Liver (tissue), 3 donors: ENCODE measurements at regions not wholly inside any gene's neighbourhood (a gene's known extent, or its start where the extent isn't known, plus 50 kb on each side); places are given as distances from the start of the nearest gene placed in this dataset.

ENCODE experiments used
- FOXA1 ChIP-seq: IDR thresholded peaks from 2 replicates; pipeline ENCODE4 v1.6.1; 2016; ENCODE audit warnings: antibody characterized with exemption
- GABPA ChIP-seq, 2 donors: IDR thresholded peaks in 1 of 2; conservative IDR thresholded peaks in 1 of 2; 2 replicates each; pipeline ENCODE4 v1.6.1; 2016; ENCODE audit warnings: antibody characterized with exemption in 2 of 2, mild to moderate bottlenecking in 1 of 2, moderate library complexity in 1 of 2
- HNF4A ChIP-seq, 2 donors: conservative IDR thresholded peaks; 2 replicates each; pipeline ENCODE4 v1.6.1; 2016; ENCODE audit warnings: antibody characterized with exemption in 2 of 2, mild to moderate bottlenecking in 2 of 2
- MAX ChIP-seq: IDR thresholded peaks from 2 replicates; pipeline ENCODE4 v1.6.1; 2016; ENCODE audit warnings: antibody characterized with exemption
- RAD21 ChIP-seq, 2 donors: IDR thresholded peaks; 2 replicates each; pipeline ENCODE4 v1.6.1; 2016; ENCODE audit warnings: antibody characterized with exemption in 2 of 2, mild to moderate bottlenecking in 2 of 2
- REST ChIP-seq: IDR thresholded peaks from 2 replicates; pipeline ENCODE4 v1.6.1; 2016; ENCODE audit warnings: antibody characterized with exemption, mild to moderate bottlenecking
- SP1 ChIP-seq: IDR thresholded peaks from 2 replicates; pipeline ENCODE4 v1.6.1; 2018; ENCODE audit warnings: antibody characterized with exemption, mild to moderate bottlenecking
- YY1 ChIP-seq: IDR thresholded peaks from 2 replicates; pipeline ENCODE4 v1.6.1; 2016; ENCODE audit warnings: antibody characterized with exemption, mild to moderate bottlenecking
- ZBTB33 ChIP-seq: IDR thresholded peaks from 2 replicates; pipeline ENCODE4 v1.6.1; 2016; ENCODE audit warnings: antibody characterized with exemption
- TF ChIP-seq, protein P1 (sequence below): fragments of 150-350 bp; IDR thresholded peaks from 2 replicates; pipeline ENCODE4 v1.5.1; 2017; ENCODE audit warnings: improper control_type of control experiment, low read depth, low read length; ENCODE audit not compliant: missing input control
- donor health status: healthy.
- donor health status: healthy.

DNA sequence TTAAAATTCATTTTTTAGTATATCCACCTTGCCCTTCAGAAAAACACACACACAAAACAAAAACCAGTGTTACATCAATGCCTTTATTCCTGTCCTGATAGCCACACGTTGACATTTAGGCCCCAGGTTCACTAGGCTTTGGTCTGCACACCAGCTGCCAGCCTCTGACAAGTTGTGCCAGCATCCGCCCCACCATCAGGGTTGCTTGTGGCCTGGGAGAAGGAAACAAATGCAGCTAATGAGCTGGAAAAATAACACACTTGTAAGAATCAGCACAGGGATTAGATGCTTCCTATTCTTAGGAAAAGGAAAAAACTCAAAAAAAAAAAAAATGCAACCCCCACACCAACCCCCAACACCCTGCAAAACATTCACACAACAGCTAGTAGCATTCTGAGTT lies 404.0 kb upstream of the GRIA1 start:
- TF ChIP-seq SP1 (no peak), MAX (no peak), YY1 (no peak), HNF4A (conservative IDR thresholded peaks at IDR 0.05) (no peak), RAD21 (IDR thresholded peaks at IDR 0.05) (no peak), FOXA1 (no peak), ZBTB33 (no peak), REST (no peak), GABPA (IDR thresholded peaks at IDR 0.05 in 1 of 2, conservative IDR thresholded peaks at IDR 0.05 in 1 of 2) (no peak)
- TF ChIP-seq, protein P1, sequence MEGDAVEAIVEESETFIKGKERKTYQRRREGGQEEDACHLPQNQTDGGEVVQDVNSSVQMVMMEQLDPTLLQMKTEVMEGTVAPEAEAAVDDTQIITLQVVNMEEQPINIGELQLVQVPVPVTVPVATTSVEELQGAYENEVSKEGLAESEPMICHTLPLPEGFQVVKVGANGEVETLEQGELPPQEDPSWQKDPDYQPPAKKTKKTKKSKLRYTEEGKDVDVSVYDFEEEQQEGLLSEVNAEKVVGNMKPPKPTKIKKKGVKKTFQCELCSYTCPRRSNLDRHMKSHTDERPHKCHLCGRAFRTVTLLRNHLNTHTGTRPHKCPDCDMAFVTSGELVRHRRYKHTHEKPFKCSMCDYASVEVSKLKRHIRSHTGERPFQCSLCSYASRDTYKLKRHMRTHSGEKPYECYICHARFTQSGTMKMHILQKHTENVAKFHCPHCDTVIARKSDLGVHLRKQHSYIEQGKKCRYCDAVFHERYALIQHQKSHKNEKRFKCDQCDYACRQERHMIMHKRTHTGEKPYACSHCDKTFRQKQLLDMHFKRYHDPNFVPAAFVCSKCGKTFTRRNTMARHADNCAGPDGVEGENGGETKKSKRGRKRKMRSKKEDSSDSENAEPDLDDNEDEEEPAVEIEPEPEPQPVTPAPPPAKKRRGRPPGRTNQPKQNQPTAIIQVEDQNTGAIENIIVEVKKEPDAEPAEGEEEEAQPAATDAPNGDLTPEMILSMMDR: no peak
